GM23338 (cell line): ENCODE measurements at regions not wholly inside any gene's neighbourhood (a gene's known extent, or its start where the extent isn't known, plus 50 kb on each side); places are given as distances from the start of the nearest gene placed in this dataset.

Source experiments
- ATAC-seq: fragments of 200-7000 bp; cut with Tn5 transposase; 3 replicates; pipeline ENCODE4 v1.9.1; 2020
- DNase-seq: peaks from one replicate; pipeline ENCODE4 v3.0.0-alpha.2; 2015; ENCODE audit warnings: low spot score
- H2AFZ ChIP-seq: fragments of 200-600 bp; sonication (generic); 2 replicates; pipeline ENCODE4 v1.8.0; 2016; ENCODE audit warnings: antibody characterized with exemption, mild to moderate bottlenecking, moderate library complexity
- H3F3A ChIP-seq: fragments of 200-600 bp; sonication (generic); replicated peaks from 2 replicates; pipeline ENCODE4 v1.8.0; 2017; ENCODE audit warnings: antibody characterized with exemption, mixed run types, low read depth
- H3K27ac ChIP-seq: fragments of 200-600 bp; sonication (generic); 2 replicates; pipeline ENCODE4 v1.6.1; 2016; ENCODE audit warnings: low read depth
- H3K27me3 ChIP-seq: fragments of 200-600 bp; sonication (generic); 2 replicates; pipeline ENCODE4 v1.8.0; 2016; ENCODE audit warnings: mild to moderate bottlenecking, mixed run types, moderate library complexity; ENCODE audit not compliant: insufficient read depth
- H3K36me3 ChIP-seq: fragments of 200-600 bp; sonication (generic); 2 replicates; pipeline ENCODE4 v1.8.0; 2016; ENCODE audit warnings: mild to moderate bottlenecking; ENCODE audit not compliant: insufficient read depth
- H3K4me1 ChIP-seq: fragments of 200-600 bp; sonication (generic); 2 replicates; pipeline ENCODE4 v1.8.0; 2016; ENCODE audit warnings: mild to moderate bottlenecking, moderate library complexity; ENCODE audit not compliant: insufficient read depth
- H3K4me2 ChIP-seq: fragments of 200-600 bp; sonication (generic); 2 replicates; pipeline ENCODE4 v1.7.1; 2017; ENCODE audit warnings: mixed run types
- H3K4me3 ChIP-seq: fragments of 200-600 bp; sonication (generic); 2 replicates; pipeline ENCODE4 v1.6.1; 2016; ENCODE audit warnings: mixed run types
- H3K79me2 ChIP-seq: fragments of 200-600 bp; sonication (generic); replicated peaks from 2 replicates; pipeline ENCODE4 v1.8.0; 2017; ENCODE audit warnings: mild to moderate bottlenecking; ENCODE audit not compliant: insufficient read depth
- H3K9me2 ChIP-seq: fragments of 200-600 bp; sonication (generic); 2 replicates; pipeline ENCODE4 v1.8.0; 2017; ENCODE audit not compliant: insufficient read depth
- H4K20me1 ChIP-seq: fragments of 200-600 bp; sonication (generic); replicated peaks from 2 replicates; pipeline ENCODE4 v1.8.0; 2017; ENCODE audit warnings: mild to moderate bottlenecking; ENCODE audit not compliant: insufficient read depth
- H3K27ac Mint-ChIP-seq: 2 replicates; pipeline ENCODE4 v1.8.0; 2020; ENCODE audit warnings: inconsistent platforms, mild to moderate bottlenecking, moderate library complexity, mixed read lengths
- H3K27me3 Mint-ChIP-seq: 3 replicates; pipeline ENCODE4 v1.8.0; 2022; ENCODE audit warnings: low read depth, mild to moderate bottlenecking, moderate library complexity, mixed read lengths, inconsistent platforms; ENCODE audit not compliant: insufficient read depth, poor library complexity
- H3K36me3 Mint-ChIP-seq: 3 replicates; pipeline ENCODE4 v1.8.0; 2021; ENCODE audit warnings: low read depth, mild to moderate bottlenecking, inconsistent platforms, moderate library complexity, mixed read lengths
- H3K4me1 Mint-ChIP-seq: 3 replicates; pipeline ENCODE4 v1.8.0; 2020; ENCODE audit warnings: mild to moderate bottlenecking, inconsistent platforms, mixed read lengths
- H3K4me3 Mint-ChIP-seq: 3 replicates; pipeline ENCODE4 v1.8.0; 2021; ENCODE audit warnings: moderate library complexity, mild to moderate bottlenecking, inconsistent platforms, mixed read lengths
- H3K9me3 Mint-ChIP-seq: 3 replicates; pipeline ENCODE4 v1.8.0; 2020; ENCODE audit warnings: moderate library complexity, mild to moderate bottlenecking, inconsistent platforms, mixed read lengths
- CREB1 ChIP-seq: fragments of 250-450 bp; sonication (Bioruptor Pico); IDR thresholded peaks from 2 replicates; pipeline ENCODE4 v1.5.0; 2020; ENCODE audit warnings: low read depth, mild to moderate bottlenecking, moderate library complexity
- CTCF ChIP-seq, 2 experiments: fragments of 200-600 bp in 1 of 2; sonication (generic) in 1 of 2; conservative IDR thresholded peaks; 2 replicates each; pipeline versions ENCODE4 v1.5.1 to v1.6.1; 2016 to 2017; ENCODE audit warnings: antibody characterized with exemption in 2 of 2, low read depth in 2 of 2, mild to moderate bottlenecking in 2 of 2, moderate library complexity in 1 of 2
- ETS1 ChIP-seq: IDR thresholded peaks from 2 replicates; pipeline ENCODE4 v1.6.1; 2016; ENCODE audit warnings: antibody characterized with exemption
- EZH2 ChIP-seq: fragments of 200-600 bp; sonication (generic); IDR thresholded peaks from one replicate; pipeline ENCODE4 v1.8.0; 2017; ENCODE audit warnings: antibody characterized with exemption, mild to moderate bottlenecking, low read depth; ENCODE audit not compliant: unreplicated experiment
- EZH2phosphoT487 ChIP-seq: fragments of 200-600 bp; sonication (generic); IDR thresholded peaks from one replicate; pipeline ENCODE4 v1.8.1; 2018; ENCODE audit warnings: antibody characterized with exemption; ENCODE audit not compliant: unreplicated experiment
- REST ChIP-seq: IDR thresholded peaks from one replicate; pipeline ENCODE4 v1.6.1; 2018; ENCODE audit warnings: antibody characterized with exemption; ENCODE audit not compliant: unreplicated experiment
- STAT1 ChIP-seq: IDR thresholded peaks from one replicate; pipeline ENCODE4 v1.6.1; 2016; ENCODE audit warnings: antibody characterized with exemption; ENCODE audit not compliant: unreplicated experiment
- ZNF114 ChIP-seq: fragments of 250-450 bp; sonication (Bioruptor Pico); IDR thresholded peaks from 2 replicates; pipeline ENCODE4 v1.5.0; 2020; ENCODE audit warnings: mild to moderate bottlenecking, moderate library complexity
- ZNF331 ChIP-seq: fragments of 250-450 bp; sonication (Bioruptor Pico); IDR thresholded peaks from 2 replicates; pipeline ENCODE4 v1.5.0; 2020; ENCODE audit warnings: low read depth, mild to moderate bottlenecking, moderate library complexity

GRCh38 chr11:109362059-109362458 lies 59.9 kb upstream of the C11orf87 start:
- Histone ChIP-seq H3K27ac (no peak overlapping the region), H2AFZ (no peak overlapping the region), H3F3A (no peaks in the 10 kb centered on the region), H3K4me2 (no peak overlapping the region), H3K9me2 (peaks cover 5% of the 10 kb centered on the region), H4K20me1 (no peaks in the 10 kb centered on the region), H3K4me3 (no peak overlapping the region), H3K36me3 (no peaks in the 10 kb centered on the region), H3K79me2 (no peaks in the 10 kb centered on the region), H3K4me1 (no peaks in the 10 kb centered on the region), H3K27me3 (no peaks in the 10 kb centered on the region)
- no peak overlapping the region for H3K4me3 Mint-ChIP-seq
- no peak for ATAC-seq
- H3K36me3 Mint-ChIP-seq = no peaks in the 10 kb centered on the region
- H3K9me3 Mint-ChIP-seq = no peaks in the 10 kb centered on the region
- TF ChIP-seq ZNF331 (CRISPR knock-in tag) (no peak), CREB1 (no peak), REST (no peak), CTCF (conservative IDR thresholded peaks at IDR 0.05; ENCODE audit: low read depth in 2 of 2) (no peak), STAT1 (no peak)
- no peak for DNase-seq
- H3K4me1 Mint-ChIP-seq = peaks cover 6% of the 10 kb centered on the region; the same call in 1 of the 3 replicates
- H3K27me3 Mint-ChIP-seq = no peaks in the 10 kb centered on the region
- H3K27ac Mint-ChIP-seq = peak overlapping the region; percentile 33; the same call in 1 of the 2 replicates

- Histone ChIP-seq H4K20me1 (no peaks in the 10 kb centered on the region), H3K4me3 (no peak overlapping the region), H2AFZ (no peak overlapping the region), H3K27ac (no peak overlapping the region), H3K36me3 (no peaks in the 10 kb centered on the region), H3K79me2 (no peaks in the 10 kb centered on the region), H3F3A (no peaks in the 10 kb centered on the region), H3K4me1 (no peaks in the 10 kb centered on the region), H3K27me3 (no peaks in the 10 kb centered on the region), H3K9me2 (peaks cover 5% of the 10 kb centered on the region), H3K4me2 (no peak overlapping the region)
- no peak overlapping the region for H3K4me3 Mint-ChIP-seq
- no peak overlapping the region for H3K27ac Mint-ChIP-seq
- ATAC-seq (no peak), DNase-seq (no peak)
- 0 out of 3 replicates have a peak, but pooled peaks cover under 1% of the 10 kb centered on the region for H3K9me3 Mint-ChIP-seq
- no peaks in the 10 kb centered on the region for H3K36me3 Mint-ChIP-seq
- peaks cover 6% of the 10 kb centered on the region; the same call in 1 of the 3 replicates for H3K4me1 Mint-ChIP-seq
- no peaks in the 10 kb centered on the region for H3K27me3 Mint-ChIP-seq
- TF ChIP-seq EZH2phosphoT487 (no peak), ZNF331 (CRISPR knock-in tag) (no peak), EZH2 (no peak), REST (no peak), ZNF114 (CRISPR knock-in tag) (no peak), ETS1 (no peak)
Measured at GRCh38 chr11:109363682-109364081, 58.3 kb upstream of the C11orf87 start.
